GM12865 (cell line): ENCODE measurements at regions not wholly inside any gene's neighbourhood (a gene's known extent, or its start where the extent isn't known, plus 50 kb on each side); places are given as distances from the start of the nearest gene placed in this dataset.

Experiments
- DNase-seq: peaks from one replicate; pipeline ENCODE4 v3.0.0; 2010; ENCODE audit warnings: low read depth
- H3K4me3 ChIP-seq: 2 replicates; pipeline ENCODE4 v1.5.1; 2011; ENCODE audit warnings: mild to moderate bottlenecking, low read depth, low read length, control low read depth
- TF ChIP-seq, protein P1 (sequence below): IDR thresholded peaks from 2 replicates; pipeline ENCODE4 v1.5.1; 2011; ENCODE audit warnings: low read length, control low read depth, low read depth, inconsistent platforms; ENCODE audit not compliant: insufficient read depth; ENCODE audit errors: missing control alignments

DNA sequence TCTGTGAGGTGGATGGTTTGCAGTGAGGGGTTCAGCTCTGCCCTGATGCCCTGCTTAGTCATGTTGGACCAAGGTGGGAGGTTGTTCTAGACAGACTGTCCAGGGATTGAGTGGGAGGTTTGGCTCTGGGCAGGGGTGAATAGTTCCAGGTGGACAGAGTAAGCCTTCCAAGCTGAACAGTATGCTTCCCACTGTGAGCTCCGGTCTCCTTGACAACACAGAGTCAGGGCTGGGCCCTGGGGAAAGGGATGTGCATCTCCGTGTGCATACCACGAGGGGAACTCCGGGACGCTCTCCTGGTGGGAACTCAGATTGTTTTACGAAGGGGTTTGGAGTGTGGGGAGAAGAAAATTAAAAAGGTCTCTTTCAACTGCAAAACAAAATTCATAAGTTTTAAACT is 174.7 kb downstream of the DHX35 start:
- no peak overlapping the region for H3K4me3 ChIP-seq
- no peak for DNase-seq
- TF ChIP-seq, protein P1, sequence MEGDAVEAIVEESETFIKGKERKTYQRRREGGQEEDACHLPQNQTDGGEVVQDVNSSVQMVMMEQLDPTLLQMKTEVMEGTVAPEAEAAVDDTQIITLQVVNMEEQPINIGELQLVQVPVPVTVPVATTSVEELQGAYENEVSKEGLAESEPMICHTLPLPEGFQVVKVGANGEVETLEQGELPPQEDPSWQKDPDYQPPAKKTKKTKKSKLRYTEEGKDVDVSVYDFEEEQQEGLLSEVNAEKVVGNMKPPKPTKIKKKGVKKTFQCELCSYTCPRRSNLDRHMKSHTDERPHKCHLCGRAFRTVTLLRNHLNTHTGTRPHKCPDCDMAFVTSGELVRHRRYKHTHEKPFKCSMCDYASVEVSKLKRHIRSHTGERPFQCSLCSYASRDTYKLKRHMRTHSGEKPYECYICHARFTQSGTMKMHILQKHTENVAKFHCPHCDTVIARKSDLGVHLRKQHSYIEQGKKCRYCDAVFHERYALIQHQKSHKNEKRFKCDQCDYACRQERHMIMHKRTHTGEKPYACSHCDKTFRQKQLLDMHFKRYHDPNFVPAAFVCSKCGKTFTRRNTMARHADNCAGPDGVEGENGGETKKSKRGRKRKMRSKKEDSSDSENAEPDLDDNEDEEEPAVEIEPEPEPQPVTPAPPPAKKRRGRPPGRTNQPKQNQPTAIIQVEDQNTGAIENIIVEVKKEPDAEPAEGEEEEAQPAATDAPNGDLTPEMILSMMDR = no peak

- TF ChIP-seq, protein P1 = no peak
- no peak for DNase-seq
- H3K4me3 ChIP-seq = no peak overlapping the region
These were observed 173.9 kb downstream of the DHX35 start for GRCh38 chr20:39135885-39136544.

- no peak overlapping the region for H3K4me3 ChIP-seq
- DNase-seq = no peak
- TF ChIP-seq, protein P1 = no peak
These were observed 171.1 kb downstream of the DHX35 start for GRCh38 chr20:39133201-39133600.

- TF ChIP-seq, protein P1 = no peak
- no peak for DNase-seq
- no peak overlapping the region for H3K4me3 ChIP-seq
These were observed 170.4 kb downstream of the DHX35 start for GRCh38 chr20:39132511-39132910.

DNA sequence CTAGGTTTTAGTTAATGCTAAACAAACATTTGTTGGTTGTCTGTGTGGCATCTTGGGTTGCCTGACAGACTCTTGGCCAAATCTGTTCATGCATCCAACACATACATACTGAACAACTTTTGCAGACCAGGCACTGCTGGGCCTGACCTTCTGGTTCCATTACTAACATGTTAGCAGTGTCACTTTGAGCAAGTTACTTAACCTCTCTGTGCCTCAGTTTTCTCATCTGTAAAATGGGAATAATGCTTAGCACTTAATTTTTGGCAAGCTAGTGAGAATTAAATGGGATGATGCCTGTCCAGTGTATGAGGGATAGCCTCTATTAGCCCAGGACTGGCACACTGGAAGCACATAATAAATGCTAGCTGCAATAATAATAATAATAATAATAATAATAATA is 169.9 kb downstream of the DHX35 start:
- DNase-seq = no peak
- TF ChIP-seq, protein P1 = no peak
- H3K4me3 ChIP-seq = no peak overlapping the region

DNA sequence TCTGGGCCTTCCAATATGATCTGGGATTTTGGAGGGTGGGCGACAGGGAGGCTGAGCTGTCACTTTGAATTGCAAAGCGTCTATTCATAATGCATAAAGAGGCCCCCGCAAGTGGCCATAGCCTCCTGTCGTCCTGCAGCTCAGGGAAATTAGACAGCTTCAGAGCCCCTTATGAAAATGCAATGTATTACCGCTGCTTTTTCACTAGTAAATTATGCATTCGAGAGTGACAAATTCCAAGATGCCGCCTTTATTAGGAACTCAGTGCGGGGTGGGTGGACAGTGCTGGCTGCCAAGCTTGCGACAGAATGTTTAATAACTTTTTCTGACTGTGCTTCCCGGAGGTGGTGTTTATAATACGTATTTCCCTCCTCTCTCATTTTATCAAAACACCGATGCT is 168.5 kb downstream of the DHX35 start:
- DNase-seq = no peak
- TF ChIP-seq, protein P1 = no peak
- no peak overlapping the region for H3K4me3 ChIP-seq

GRCh38 chr20:39129523-39129922 is 167.4 kb downstream of the DHX35 start:
- DNase-seq = no peak
- H3K4me3 ChIP-seq = no peak overlapping the region
- TF ChIP-seq, protein P1 = no peak
